ENCODE measurements at regions not wholly inside any gene's neighbourhood (a gene's known extent, or its start where the extent isn't known, plus 50 kb on each side); places are given as distances from the start of the nearest gene placed in this dataset.

- no peak for DNase-seq (ENCODE audit: low read depth in 1 of 2, low spot score in 1 of 2)
Observed at GRCh38 chr18:60082282-60082681, 182.5 kb downstream of the PMAIP1 start.

GRCh38 chr18:60075477-60075876 lies 175.7 kb downstream of the PMAIP1 start:
- H3K27me3 ChIP-seq (ENCODE audit: insufficient read depth, poor library complexity, severe bottlenecking), result peaks cover 3% of the 10 kb centered on the region
- TF ChIP-seq REST (IDR thresholded peaks at IDR 0.05; ENCODE audit: insufficient replicate concordance, low read depth), result no peak
- no peak for TF ChIP-seq CTCF (IDR thresholded peaks at IDR 0.05; ENCODE audit: insufficient read depth, low read length)
- TF ChIP-seq GABPA (IDR thresholded peaks at IDR 0.05; ENCODE audit: low read depth), result no peak
- no peak for TF ChIP-seq SPI1 (IDR thresholded peaks at IDR 0.05; ENCODE audit: borderline replicate concordance, low read depth)
- no peak for TF ChIP-seq POLR2AphosphoS5 (IDR thresholded peaks at IDR 0.05; ENCODE audit: low read depth)
- H3K4me3 ChIP-seq (replicated peaks; ENCODE audit: insufficient read depth, low read length), result no peak overlapping the region
- no peak for DNase-seq (ENCODE audit: low read depth in 1 of 2, low spot score in 1 of 2)
- no peak overlapping the region for H3K27ac ChIP-seq (replicated peaks)

More at GRCh38 chr18:60082282-60082681, 182.5 kb downstream of the PMAIP1 start:
- H3K4me3 ChIP-seq (replicated peaks; ENCODE audit: insufficient read depth, low read length), result no peak overlapping the region
- H3K27ac ChIP-seq (replicated peaks), result no peak overlapping the region
- TF ChIP-seq POLR2AphosphoS5 (IDR thresholded peaks at IDR 0.05; ENCODE audit: low read depth) (no peak), CTCF (IDR thresholded peaks at IDR 0.05; ENCODE audit: insufficient read depth, low read length) (no peak), SPI1 (IDR thresholded peaks at IDR 0.05; ENCODE audit: borderline replicate concordance, low read depth) (no peak), REST (IDR thresholded peaks at IDR 0.05; ENCODE audit: insufficient replicate concordance, low read depth) (no peak), GABPA (IDR thresholded peaks at IDR 0.05; ENCODE audit: low read depth) (no peak)
- peaks cover 3% of the 10 kb centered on the region for H3K27me3 ChIP-seq (ENCODE audit: insufficient read depth, poor library complexity, severe bottlenecking)

- no peak overlapping the region for H3K4me3 ChIP-seq (replicated peaks; ENCODE audit: insufficient read depth, low read length)
- H3K27me3 ChIP-seq (ENCODE audit: insufficient read depth, poor library complexity, severe bottlenecking), result peaks cover 4% of the 10 kb centered on the region
- H3K27ac ChIP-seq (replicated peaks), result no peak overlapping the region
- no peak for DNase-seq (ENCODE audit: low read depth in 1 of 2, low spot score in 1 of 2)
- TF ChIP-seq POLR2AphosphoS5 (IDR thresholded peaks at IDR 0.05; ENCODE audit: low read depth) (no peak), SPI1 (IDR thresholded peaks at IDR 0.05; ENCODE audit: borderline replicate concordance, low read depth) (no peak), GABPA (IDR thresholded peaks at IDR 0.05; ENCODE audit: low read depth) (no peak), CTCF (IDR thresholded peaks at IDR 0.05; ENCODE audit: insufficient read depth, low read length) (no peak), REST (IDR thresholded peaks at IDR 0.05; ENCODE audit: insufficient replicate concordance, low read depth) (no peak)
Observed at GRCh38 chr18:60070631-60071030, 170.8 kb downstream of the PMAIP1 start.

All from HL-60 (cell line).